ENCODE measurements at regions not wholly inside any gene's neighbourhood (a gene's known extent, or its start where the extent isn't known, plus 50 kb on each side); places are given as distances from the start of the nearest gene placed in this dataset.

DNA sequence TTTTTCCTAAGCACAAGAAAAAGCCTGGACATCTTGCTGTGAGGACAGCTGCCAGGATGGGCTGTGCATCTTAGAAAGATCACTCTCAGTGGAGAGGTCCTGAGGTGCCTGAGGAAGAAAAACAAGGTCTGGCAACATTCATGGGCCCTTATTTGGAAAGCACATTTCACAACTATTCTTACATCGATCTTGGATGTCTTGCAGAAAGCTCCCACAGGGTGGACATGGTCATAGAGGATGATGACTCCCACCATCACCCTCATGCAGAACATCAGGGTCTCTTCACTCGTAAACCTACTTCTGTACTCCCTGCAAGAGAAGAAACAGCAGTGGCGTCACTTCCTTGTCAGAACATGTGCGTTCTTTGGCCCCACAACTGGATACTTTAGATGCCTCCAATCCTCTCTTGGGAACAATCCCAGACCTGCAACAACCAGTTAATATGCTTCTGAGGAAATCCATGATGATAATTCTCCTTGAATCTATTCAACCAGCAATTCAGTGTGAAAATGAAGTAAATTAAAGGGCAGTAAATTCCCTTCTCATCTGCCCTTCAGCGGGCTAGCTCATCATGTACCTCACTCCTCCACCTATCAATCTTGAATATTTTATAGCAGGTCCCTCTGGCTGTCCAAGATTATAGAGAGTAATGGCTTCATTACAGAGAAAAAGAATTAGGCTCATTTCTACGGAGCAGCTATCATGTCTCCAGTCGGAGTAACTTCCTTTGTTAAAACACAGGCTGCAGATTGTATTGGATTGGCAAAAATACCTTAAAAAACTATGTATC is 106.2 kb downstream of the CYRIA start:
- TF ChIP-seq FOXP2 (optimal IDR thresholded peaks at IDR 0.05; ENCODE audit: borderline replicate concordance, extremely low read depth, extremely low read length, insufficient read depth) = no peak

DNA sequence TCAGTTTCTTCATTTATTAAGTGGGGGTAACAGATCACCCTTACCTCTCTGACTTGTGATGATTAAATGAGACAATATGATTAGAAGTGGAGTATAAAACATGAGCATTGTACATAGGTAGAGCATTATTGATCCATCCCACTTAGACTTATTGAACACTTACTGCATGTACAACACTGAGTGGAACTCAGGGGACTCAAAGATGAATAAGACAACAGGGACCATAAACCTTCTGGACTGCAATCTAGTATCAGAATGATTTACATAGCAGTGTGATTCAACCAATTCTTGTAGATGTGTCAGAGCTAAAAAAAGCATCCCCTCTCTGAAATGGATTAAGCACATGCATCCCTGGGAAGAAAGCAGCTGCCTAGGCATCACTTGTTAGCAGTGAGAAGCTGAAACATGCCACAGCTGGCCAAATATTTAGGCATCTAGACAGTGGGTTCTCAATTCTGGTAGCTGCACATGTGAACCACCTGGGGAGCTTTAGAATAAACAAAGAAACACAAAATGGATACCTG is 111.5 kb downstream of the CYRIA start:
- TF ChIP-seq POLR2AphosphoS5 (IDR thresholded peaks at IDR 0.05; ENCODE audit: low read depth, low read length) = no peak
- TF ChIP-seq SIN3A (IDR thresholded peaks at IDR 0.05; ENCODE audit: borderline replicate concordance, insufficient read depth, low read length) = no peak
- TF ChIP-seq TAF1 (IDR thresholded peaks at IDR 0.05; ENCODE audit: borderline replicate concordance, insufficient read depth, low read length) = no peak
- TF ChIP-seq, protein P1, sequence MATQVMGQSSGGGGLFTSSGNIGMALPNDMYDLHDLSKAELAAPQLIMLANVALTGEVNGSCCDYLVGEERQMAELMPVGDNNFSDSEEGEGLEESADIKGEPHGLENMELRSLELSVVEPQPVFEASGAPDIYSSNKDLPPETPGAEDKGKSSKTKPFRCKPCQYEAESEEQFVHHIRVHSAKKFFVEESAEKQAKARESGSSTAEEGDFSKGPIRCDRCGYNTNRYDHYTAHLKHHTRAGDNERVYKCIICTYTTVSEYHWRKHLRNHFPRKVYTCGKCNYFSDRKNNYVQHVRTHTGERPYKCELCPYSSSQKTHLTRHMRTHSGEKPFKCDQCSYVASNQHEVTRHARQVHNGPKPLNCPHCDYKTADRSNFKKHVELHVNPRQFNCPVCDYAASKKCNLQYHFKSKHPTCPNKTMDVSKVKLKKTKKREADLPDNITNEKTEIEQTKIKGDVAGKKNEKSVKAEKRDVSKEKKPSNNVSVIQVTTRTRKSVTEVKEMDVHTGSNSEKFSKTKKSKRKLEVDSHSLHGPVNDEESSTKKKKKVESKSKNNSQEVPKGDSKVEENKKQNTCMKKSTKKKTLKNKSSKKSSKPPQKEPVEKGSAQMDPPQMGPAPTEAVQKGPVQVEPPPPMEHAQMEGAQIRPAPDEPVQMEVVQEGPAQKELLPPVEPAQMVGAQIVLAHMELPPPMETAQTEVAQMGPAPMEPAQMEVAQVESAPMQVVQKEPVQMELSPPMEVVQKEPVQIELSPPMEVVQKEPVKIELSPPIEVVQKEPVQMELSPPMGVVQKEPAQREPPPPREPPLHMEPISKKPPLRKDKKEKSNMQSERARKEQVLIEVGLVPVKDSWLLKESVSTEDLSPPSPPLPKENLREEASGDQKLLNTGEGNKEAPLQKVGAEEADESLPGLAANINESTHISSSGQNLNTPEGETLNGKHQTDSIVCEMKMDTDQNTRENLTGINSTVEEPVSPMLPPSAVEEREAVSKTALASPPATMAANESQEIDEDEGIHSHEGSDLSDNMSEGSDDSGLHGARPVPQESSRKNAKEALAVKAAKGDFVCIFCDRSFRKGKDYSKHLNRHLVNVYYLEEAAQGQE (IDR thresholded peaks at IDR 0.05; ENCODE audit: insufficient read depth in 1 of 2, low read depth in 2 of 2, low read length in 2 of 2) = no peak
- no peak for TF ChIP-seq FOXP2 (optimal IDR thresholded peaks at IDR 0.05; ENCODE audit: borderline replicate concordance, extremely low read depth, extremely low read length, insufficient read depth)

DNA sequence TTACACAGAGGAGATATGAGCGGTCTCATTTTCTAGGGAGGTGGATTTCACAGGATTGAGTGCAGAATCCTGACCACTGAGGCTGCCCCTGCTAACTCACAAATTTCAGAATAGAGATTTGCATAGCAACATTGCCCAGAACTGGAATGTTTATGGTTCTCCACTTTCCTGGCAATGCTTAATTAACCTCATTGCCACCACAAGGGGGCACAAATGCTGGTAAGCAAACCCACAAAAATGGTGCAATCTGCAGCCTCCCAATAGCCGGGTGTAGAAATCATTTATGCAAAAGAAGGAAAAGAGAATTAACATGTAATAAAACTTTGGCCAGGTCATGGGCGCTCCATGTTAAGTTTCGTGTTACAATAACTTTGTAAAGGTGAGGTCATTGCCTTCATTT is 112.4 kb downstream of the CYRIA start:
- TF ChIP-seq FOXP2 (optimal IDR thresholded peaks at IDR 0.05; ENCODE audit: borderline replicate concordance, extremely low read depth, extremely low read length, insufficient read depth) (no peak), POLR2AphosphoS5 (IDR thresholded peaks at IDR 0.05; ENCODE audit: low read depth, low read length) (no peak), TAF1 (IDR thresholded peaks at IDR 0.05; ENCODE audit: borderline replicate concordance, insufficient read depth, low read length) (no peak), SIN3A (IDR thresholded peaks at IDR 0.05; ENCODE audit: borderline replicate concordance, insufficient read depth, low read length) (no peak)
- TF ChIP-seq, protein P1 (IDR thresholded peaks at IDR 0.05; ENCODE audit: insufficient read depth in 1 of 2, low read depth in 2 of 2, low read length in 2 of 2) = no peak

DNA sequence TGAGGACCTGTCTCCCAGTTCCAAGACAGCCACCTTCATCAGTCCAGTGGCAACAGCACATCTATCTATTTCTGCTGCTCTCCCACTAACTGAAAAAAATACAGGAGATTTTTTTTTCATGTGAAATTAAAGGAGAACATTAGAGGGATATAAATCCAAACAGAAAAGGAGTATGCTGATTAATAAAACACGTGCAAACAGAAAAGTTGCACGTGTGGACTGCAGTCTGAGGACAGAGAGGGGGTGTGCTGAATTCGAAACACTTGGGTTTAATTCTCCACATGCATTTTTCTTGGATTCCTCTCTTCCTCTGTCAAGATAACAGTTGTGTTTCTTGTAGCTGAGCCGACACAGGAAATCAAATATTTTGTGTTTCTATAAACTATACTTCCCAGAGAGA is 113.4 kb downstream of the CYRIA start:
- no peak for TF ChIP-seq POLR2AphosphoS5 (IDR thresholded peaks at IDR 0.05; ENCODE audit: low read depth, low read length)
- TF ChIP-seq, protein P1 (IDR thresholded peaks at IDR 0.05; ENCODE audit: insufficient read depth in 1 of 2, low read depth in 2 of 2, low read length in 2 of 2) = no peak
- no peak for TF ChIP-seq FOXP2 (optimal IDR thresholded peaks at IDR 0.05; ENCODE audit: borderline replicate concordance, extremely low read depth, extremely low read length, insufficient read depth)
- TF ChIP-seq TAF1 (IDR thresholded peaks at IDR 0.05; ENCODE audit: borderline replicate concordance, insufficient read depth, low read length) = no peak
- TF ChIP-seq SIN3A (IDR thresholded peaks at IDR 0.05; ENCODE audit: borderline replicate concordance, insufficient read depth, low read length) = no peak

DNA sequence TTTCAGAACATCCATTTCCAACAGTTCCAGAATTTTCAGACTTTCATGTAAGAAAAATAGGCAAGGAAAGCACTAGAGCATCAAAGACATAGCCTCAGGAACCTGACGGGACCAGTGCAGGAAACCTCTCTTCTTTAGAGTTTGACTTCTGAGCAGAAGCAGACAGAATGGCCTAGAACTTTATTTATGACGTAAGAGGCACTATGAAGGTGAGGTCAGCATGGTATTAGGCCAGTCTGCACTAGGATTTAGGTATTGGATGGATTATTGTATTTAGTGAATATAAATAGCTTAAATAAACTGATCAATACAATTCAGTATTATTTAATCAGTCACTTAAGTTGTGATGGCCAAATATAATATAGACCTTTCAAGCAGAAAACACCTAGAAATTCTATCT is 117.6 kb downstream of the CYRIA start:
- TF ChIP-seq, protein P1 (IDR thresholded peaks at IDR 0.05; ENCODE audit: insufficient read depth in 1 of 2, low read depth in 2 of 2, low read length in 2 of 2) = no peak
